OCI-LY3 (cell line): ENCODE measurements at regions not wholly inside any gene's neighbourhood (a gene's known extent, or its start where the extent isn't known, plus 50 kb on each side); places are given as distances from the start of the nearest gene placed in this dataset.
A peak's percentile ranks its signal among the peaks of the same experiment; 100 is the strongest.

ENCODE experiments used
- H2AFZ ChIP-seq: fragments of 200-600, 300-600 bp; shearing (Covaris generic); 2 replicates; pipeline ENCODE4 v1.6.0; 2014; ENCODE audit warnings: antibody characterized with exemption, low read depth, low read length
- H3K27ac ChIP-seq: fragments of 200-600, 300-600 bp; sonication (generic); 2 replicates; pipeline ENCODE4 v1.5.1; 2014; ENCODE audit warnings: mild to moderate bottlenecking, low read length, moderate library complexity, mixed read lengths
- H3K27me3 ChIP-seq: fragments of 200-600, 300-600 bp; sonication (generic); 2 replicates; pipeline ENCODE4 v1.6.1; 2014; ENCODE audit warnings: low read depth, low read length, mixed read lengths
- H3K36me3 ChIP-seq: fragments of 200-600, 300-600 bp; sonication (generic); replicated peaks from 2 replicates; pipeline ENCODE3; 2014; ENCODE audit warnings: low read depth, low read length, mixed read lengths
- H3K4me1 ChIP-seq: fragments of 300-600, 200-600 bp; sonication (generic); 2 replicates; pipeline ENCODE4 v1.6.1; 2014; ENCODE audit warnings: low read length, mixed read lengths
- H3K4me2 ChIP-seq: fragments of 200-600, 300-600 bp; sonication (generic); 2 replicates; pipeline ENCODE4 v1.6.1; 2014; ENCODE audit warnings: low read length, mixed read lengths
- H3K4me3 ChIP-seq: fragments of 300-600, 200-600 bp; sonication (generic); 2 replicates; pipeline ENCODE4 v1.5.1; 2014; ENCODE audit warnings: antibody characterized with exemption, mild to moderate bottlenecking, low read length, moderate library complexity
- H3K79me2 ChIP-seq: fragments of 300-600, 200-600 bp; shearing (Covaris generic); 2 replicates; pipeline ENCODE4 v1.6.1; 2014; ENCODE audit warnings: mild to moderate bottlenecking, low read length, mixed read lengths
- H3K9ac ChIP-seq: fragments of 300-600, 200-600 bp; shearing (Covaris generic); 2 replicates; pipeline ENCODE4 v1.6.0; 2014; ENCODE audit warnings: mild to moderate bottlenecking, low read length, moderate library complexity
- H3K9me3 ChIP-seq: fragments of 200-600, 300-600 bp; shearing (Covaris generic); 2 replicates; pipeline ENCODE4 v1.6.1; 2014; ENCODE audit warnings: low read length, mixed read lengths; ENCODE audit not compliant: insufficient read depth
- H4K20me1 ChIP-seq: fragments of 200-600, 300-600 bp; sonication (generic); 2 replicates; pipeline ENCODE4 v1.6.1; 2016; ENCODE audit warnings: low read length, mixed read lengths; ENCODE audit not compliant: insufficient read depth
- CTCF ChIP-seq: fragments of 200-600, 300-600 bp; sonication (generic); IDR thresholded peaks from 2 replicates; pipeline ENCODE4 v1.5.1; 2014; ENCODE audit warnings: antibody characterized with exemption, low read length, low read depth
- EZH2phosphoT487 ChIP-seq: fragments of 200-600 bp; shearing (Covaris generic); IDR thresholded peaks from 2 replicates; pipeline ENCODE4 v1.6.1; 2018; ENCODE audit warnings: antibody characterized with exemption, mixed run types, low read depth

- no peak overlapping the region for H3K9ac ChIP-seq
- H2AFZ ChIP-seq: peak overlapping the region; percentile 36; the same call in 1 of the 2 replicates
- H3K27me3 ChIP-seq: no peaks in the 10 kb centered on the region
- H3K9me3 ChIP-seq: no peaks in the 10 kb centered on the region
- H4K20me1 ChIP-seq: no peaks in the 10 kb centered on the region
- TF ChIP-seq EZH2phosphoT487: no peak
- no peak for TF ChIP-seq CTCF
- H3K79me2 ChIP-seq: no peaks in the 10 kb centered on the region
- no peak overlapping the region for H3K4me3 ChIP-seq
- no peak overlapping the region for H3K4me2 ChIP-seq
- H3K27ac ChIP-seq: no peak overlapping the region
- H3K4me1 ChIP-seq: no peaks in the 10 kb centered on the region
- H3K36me3 ChIP-seq: no peaks in the 10 kb centered on the region
These were observed 319.1 kb downstream of the ANXA1 start for GRCh38 chr9:73470766-73471165.

GRCh38 chr9:73474002-73474600 is 322.4 kb downstream of the ANXA1 start:
- TF ChIP-seq CTCF (no peak), EZH2phosphoT487 (no peak)
- H3K4me2 ChIP-seq: no peak overlapping the region
- no peaks in the 10 kb centered on the region for H3K79me2 ChIP-seq
- H3K27me3 ChIP-seq: no peaks in the 10 kb centered on the region
- H3K4me3 ChIP-seq: no peak overlapping the region
- H3K36me3 ChIP-seq: no peaks in the 10 kb centered on the region
- no peaks in the 10 kb centered on the region for H3K9me3 ChIP-seq
- H3K27ac ChIP-seq: no peak overlapping the region
- H2AFZ ChIP-seq: no peak overlapping the region
- no peak overlapping the region for H3K9ac ChIP-seq
- H3K4me1 ChIP-seq: no peaks in the 10 kb centered on the region
- no peaks in the 10 kb centered on the region for H4K20me1 ChIP-seq

GRCh38 chr9:73474625-73475024 is 323.0 kb downstream of the ANXA1 start:
- no peaks in the 10 kb centered on the region for H3K27me3 ChIP-seq

GRCh38 chr9:73494894-73495293 is 343.2 kb downstream of the ANXA1 start:
- Histone ChIP-seq H3K4me1 (0 out of 2 replicates have a peak, but pooled peaks cover 4% of the 10 kb centered on the region), H3K27ac (no peak overlapping the region), H2AFZ (no peak overlapping the region), H3K79me2 (no peaks in the 10 kb centered on the region), H3K27me3 (no peaks in the 10 kb centered on the region), H3K4me2 (no peak overlapping the region), H3K36me3 (no peaks in the 10 kb centered on the region), H4K20me1 (no peaks in the 10 kb centered on the region), H3K4me3 (no peak overlapping the region), H3K9ac (no peak overlapping the region), H3K9me3 (no peaks in the 10 kb centered on the region; the same call in 1 of the 2 replicates)
- no peak for TF ChIP-seq EZH2phosphoT487
- no peak for TF ChIP-seq CTCF

More at GRCh38 chr9:73474625-73475024, 323.0 kb downstream of the ANXA1 start:
- Histone ChIP-seq H3K9ac (no peak overlapping the region), H2AFZ (no peak overlapping the region), H3K36me3 (no peaks in the 10 kb centered on the region), H3K4me2 (no peak overlapping the region), H3K27ac (no peak overlapping the region), H3K79me2 (no peaks in the 10 kb centered on the region), H3K9me3 (no peaks in the 10 kb centered on the region), H3K4me1 (no peaks in the 10 kb centered on the region), H3K4me3 (no peak overlapping the region), H4K20me1 (no peaks in the 10 kb centered on the region)
- TF ChIP-seq EZH2phosphoT487 (no peak), CTCF (no peak)
